Naive thymus-derived CD4-positive, alpha-beta T cell (primary cell): ENCODE measurements at regions not wholly inside any gene's neighbourhood (a gene's known extent, or its start where the extent isn't known, plus 50 kb on each side); places are given as distances from the start of the nearest gene placed in this dataset.
A peak's percentile ranks its signal among the peaks of the same experiment; 100 is the strongest.

Experiments
- ATAC-seq: fragments of 150-1000 bp; cut with Tn5 transposase; 2 replicates; pipeline ENCODE4 v1.10.0; 2021; ENCODE audit warnings: mild to moderate bottlenecking, moderate library complexity
- CTCF ChIA-PET: fragments of 350-600 bp; sonication (Branson Sonifier 250); formaldehyde crosslinking; loops from one replicate; lab custom pipeline; 2021; ENCODE audit warnings: antibody characterized with exemption; lab: Charles Lee
- POLR2A ChIA-PET: fragments of 350-600 bp; sonication (Branson Sonifier 250); formaldehyde crosslinking; loops from one replicate; lab custom pipeline; 2021; ENCODE audit warnings: antibody characterized with exemption, inconsistent platforms; lab: Charles Lee
- DNase-seq, 9 donors: peaks; one replicate each; pipeline versions ENCODE4 v3.0.0 to v3.0.0-alpha.2; 2020 to 2022; ENCODE audit warnings: mixed read lengths in 1 of 9
- H3K27ac ChIP-seq: one replicate; pipeline ENCODE4 v1.7.0; 2013; ENCODE audit warnings: mild to moderate bottlenecking, low read depth, low read length, moderate library complexity
- H3K27me3 ChIP-seq, 2 donors: one replicate each; pipeline ENCODE4 v1.7.0; 2013; ENCODE audit warnings: low read length in 2 of 2, mild to moderate bottlenecking in 2 of 2, moderate library complexity in 2 of 2; ENCODE audit not compliant: control insufficient read depth in 2 of 2, insufficient read depth in 2 of 2
- H3K36me3 ChIP-seq, 3 experiments: 1 replicate in 2 of 3; 2 replicates in 1 of 3; pipeline ENCODE4 v1.7.0; 2013; ENCODE audit warnings: low read length in 3 of 3, mild to moderate bottlenecking in 3 of 3, moderate library complexity in 1 of 3; ENCODE audit not compliant: insufficient read depth in 3 of 3, control insufficient read depth in 2 of 3
- H3K4me1 ChIP-seq, 2 donors: one replicate each; pipeline ENCODE4 v1.7.0; 2013; ENCODE audit warnings: low read length in 2 of 2, mild to moderate bottlenecking in 2 of 2, moderate library complexity in 1 of 2; ENCODE audit not compliant: control insufficient read depth in 2 of 2, insufficient read depth in 2 of 2
- H3K4me3 ChIP-seq: 2 replicates; pipeline ENCODE4 v1.7.0; 2013; ENCODE audit warnings: mild to moderate bottlenecking, low read length
- H3K9me3 ChIP-seq, 3 experiments: 1 replicate in 2 of 3; 2 replicates in 1 of 3; pipeline ENCODE4 v1.7.0; 2013; ENCODE audit warnings: low read length in 3 of 3; ENCODE audit not compliant: control insufficient read depth in 2 of 3
- H3K27ac Mint-ChIP-seq, 9 donors: one replicate each; pipeline ENCODE4 v1.8.0; 2020 to 2022; ENCODE audit warnings: mixed read lengths in 9 of 9, mild to moderate bottlenecking in 8 of 9, moderate library complexity in 5 of 9, inconsistent platforms in 2 of 9
- H3K27me3 Mint-ChIP-seq, 5 donors: one replicate each; pipeline ENCODE4 v1.8.0; 2021 to 2022; ENCODE audit warnings: mixed read lengths in 5 of 5, mild to moderate bottlenecking in 1 of 5
- H3K36me3 Mint-ChIP-seq, 5 donors: one replicate each; pipeline ENCODE4 v1.8.0; 2020 to 2022; ENCODE audit warnings: mixed read lengths in 5 of 5, mild to moderate bottlenecking in 3 of 5, inconsistent platforms in 1 of 5
- H3K4me1 Mint-ChIP-seq, 7 donors: one replicate each; pipeline ENCODE4 v1.8.0; 2020 to 2022; ENCODE audit warnings: mixed read lengths in 7 of 7, mild to moderate bottlenecking in 3 of 7, inconsistent platforms in 1 of 7
- H3K4me3 Mint-ChIP-seq, 10 donors: one replicate each; pipeline ENCODE4 v1.8.0; 2020 to 2022; ENCODE audit warnings: mild to moderate bottlenecking in 10 of 10, mixed read lengths in 10 of 10, moderate library complexity in 6 of 10, inconsistent platforms in 2 of 10
- H3K9me3 Mint-ChIP-seq, 11 donors: one replicate each; pipeline ENCODE4 v1.8.0; 2020 to 2022; ENCODE audit warnings: mixed read lengths in 11 of 11, mild to moderate bottlenecking in 4 of 11, inconsistent platforms in 1 of 11, moderate library complexity in 1 of 11
- intact Hi-C, 2 donors: fragments of 100-400 bp; cut with micrococcal nuclease; formaldehyde crosslinking; loops; one replicate each; pipeline ENCODE4 v1.15.1; 2023

DNA sequence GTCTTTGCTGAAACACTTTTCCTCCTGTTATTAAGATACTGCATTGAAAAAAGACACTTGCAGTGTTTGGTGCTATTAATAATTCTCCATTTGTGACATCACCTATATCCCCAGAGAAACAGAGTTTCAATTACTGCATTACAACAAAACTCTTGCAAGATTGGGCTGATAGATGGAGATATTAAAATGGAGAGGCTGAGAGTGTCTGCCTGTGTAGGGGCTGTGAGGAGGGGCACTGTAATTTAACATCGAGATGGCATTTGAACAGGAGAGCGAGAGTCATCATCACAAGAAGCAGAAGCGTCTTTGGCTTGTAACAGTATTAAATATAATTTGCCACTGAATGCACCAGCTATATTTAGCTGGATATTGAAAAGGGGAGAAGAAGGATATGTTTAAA lies 316.5 kb downstream of the CDH26 start:
- no peak overlapping the region for H3K4me3 Mint-ChIP-seq
- ChIA-PET CTCF (interaction anchor here (0.9 kb wide), 1 partner anchor 12 kb away, joined by 3 read pairs; no protein-coding TSS in a partner anchor), POLR2A (no interaction called here)

DNA sequence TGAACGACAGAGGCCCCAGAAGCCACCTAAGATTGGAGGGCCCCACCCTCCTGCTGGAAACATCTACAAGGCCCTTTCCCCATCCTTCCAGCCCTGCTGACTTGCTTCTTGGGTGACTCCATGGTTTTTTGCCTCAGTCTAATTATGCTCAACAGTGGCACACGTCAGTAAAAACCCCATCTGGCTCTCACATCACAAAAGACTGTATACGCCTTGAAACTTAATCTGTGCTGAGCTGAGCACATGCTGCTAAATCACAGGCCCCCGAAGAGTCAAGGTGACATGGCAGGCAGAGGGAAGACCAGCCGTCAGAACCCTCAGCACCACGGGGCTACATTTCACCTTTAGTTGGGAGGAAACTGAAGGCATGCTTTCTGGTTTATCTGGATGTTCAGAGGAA lies 323.1 kb downstream of the CDH26 start:
- Mint-ChIP-seq H3K36me3 (peaks cover 0 to 6% (median 3%) of the 10 kb centered on the region in 5 donors), H3K4me3 (no peak overlapping the region), H3K27me3 (peaks cover 0 to 19% (median 0%) of the 10 kb centered on the region in 5 donors), H3K4me1 (no peaks in the 10 kb centered on the region), H3K9me3 (peaks cover 3 to 21% (median 7%) of the 10 kb centered on the region in 11 donors), H3K27ac (no peak overlapping the region)
- DNase-seq (no peak), ATAC-seq (no peak)
- H3K27me3 ChIP-seq: no peaks in the 10 kb centered on the region
- no peaks in the 10 kb centered on the region for H3K9me3 ChIP-seq
- no peak overlapping the region for H3K4me3 ChIP-seq
- POLR2A ChIA-PET: no interaction called here
- H3K4me1 ChIP-seq: no peaks in the 10 kb centered on the region
- intact Hi-C loops: no loop called here
- H3K27ac ChIP-seq: no peak overlapping the region
- no peaks in the 10 kb centered on the region for H3K36me3 ChIP-seq
- CTCF ChIA-PET: no interaction called here

More for the DNA sequence above, 316.5 kb downstream of the CDH26 start:
- no peak overlapping the region for H3K4me3 ChIP-seq
- peaks cover 0 to 38% (median 2%) of the 10 kb centered on the region in 5 donors for H3K27me3 Mint-ChIP-seq
- peaks cover 0 to 5% of the 10 kb centered on the region in 2 donors for H3K4me1 ChIP-seq
- no peaks in the 10 kb centered on the region for H3K9me3 Mint-ChIP-seq
- intact Hi-C loops: no loop called here
- DNase-seq (no peak), ATAC-seq (no peak)
- no peaks in the 10 kb centered on the region for H3K27me3 ChIP-seq
- no peak overlapping the region for H3K27ac ChIP-seq
- H3K27ac Mint-ChIP-seq: no peak overlapping the region
- H3K4me1 Mint-ChIP-seq: peaks cover 0 to 18% (median 2%) of the 10 kb centered on the region in 7 donors
- H3K9me3 ChIP-seq: no peaks in the 10 kb centered on the region
- no peaks in the 10 kb centered on the region for H3K36me3 ChIP-seq
- H3K36me3 Mint-ChIP-seq: no peaks in the 10 kb centered on the region

GRCh38 chr20:60283281-60283680 lies 325.1 kb downstream of the CDH26 start:
- ChIA-PET CTCF (no interaction called here), POLR2A (no interaction called here)
- Histone ChIP-seq H3K4me1 (no peaks in the 10 kb centered on the region), H3K9me3 (peaks cover 0 to 5% (median 0%) of the 10 kb centered on the region in 3 experiments), H3K27me3 (no peaks in the 10 kb centered on the region), H3K36me3 (no peaks in the 10 kb centered on the region), H3K4me3 (no peak overlapping the region), H3K27ac (no peak overlapping the region)
- peaks cover 0 to 10% (median 0%) of the 10 kb centered on the region in 5 donors for H3K27me3 Mint-ChIP-seq
- no peaks in the 10 kb centered on the region for H3K4me1 Mint-ChIP-seq
- intact Hi-C loops: no loop called here
- peaks cover 0 to 9% (median 3%) of the 10 kb centered on the region in 5 donors for H3K36me3 Mint-ChIP-seq
- H3K4me3 Mint-ChIP-seq: no peak overlapping the region
- DNase-seq: no peak
- ATAC-seq: no peak
- no peak overlapping the region for H3K27ac Mint-ChIP-seq
- peaks cover 4 to 28% (median 12%) of the 10 kb centered on the region in 11 donors for H3K9me3 Mint-ChIP-seq

DNA sequence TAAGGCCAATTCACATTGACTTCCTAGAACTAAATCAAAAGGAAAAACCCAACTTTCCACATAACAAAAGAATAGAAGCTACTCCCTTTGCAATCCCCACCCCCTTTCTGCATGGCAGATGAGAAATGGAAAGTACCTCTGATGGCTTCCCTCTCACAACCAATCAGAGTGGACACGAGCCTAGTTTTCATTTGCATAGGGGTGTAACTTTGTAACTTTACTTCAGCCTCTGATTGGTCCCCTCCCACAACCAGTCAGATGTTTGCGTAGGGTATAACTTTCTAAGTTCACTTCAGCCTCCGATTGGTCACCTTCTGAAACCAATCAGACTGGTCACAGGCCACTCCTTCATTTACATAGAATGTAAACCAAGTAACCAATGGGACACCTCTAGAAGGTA lies 328.5 kb downstream of the CDH26 start:
- ChIA-PET CTCF (no interaction called here), POLR2A (no interaction called here)
- no peaks in the 10 kb centered on the region for H3K27me3 ChIP-seq
- peaks cover 12 to 58% (median 30%) of the 10 kb centered on the region in 11 donors for H3K9me3 Mint-ChIP-seq
- no peaks in the 10 kb centered on the region for H3K4me1 ChIP-seq
- no peaks in the 10 kb centered on the region for H3K36me3 ChIP-seq
- H3K9me3 ChIP-seq: peaks cover 0 to 19% (median 6%) of the 10 kb centered on the region in 3 experiments
- no peak overlapping the region for H3K4me3 Mint-ChIP-seq
- intact Hi-C loops: no loop called here
- H3K27ac ChIP-seq: no peak overlapping the region
- peaks cover 0 to 5% (median 0%) of the 10 kb centered on the region in 5 donors for H3K27me3 Mint-ChIP-seq
- peaks cover 0 to 1% (median 0%) of the 10 kb centered on the region in 7 donors for H3K4me1 Mint-ChIP-seq
- no peak overlapping the region for H3K27ac Mint-ChIP-seq
- ATAC-seq (no peak), DNase-seq (no peak)
- peaks cover 6 to 21% (median 11%) of the 10 kb centered on the region in 5 donors for H3K36me3 Mint-ChIP-seq
- no peak overlapping the region for H3K4me3 ChIP-seq

GRCh38 chr20:60288945-60289344 lies 330.7 kb downstream of the CDH26 start:
- H3K4me1 Mint-ChIP-seq: peaks cover 0 to 6% (median 0%) of the 10 kb centered on the region in 7 donors
- intact Hi-C loops: no loop called here
- no peaks in the 10 kb centered on the region for H3K36me3 ChIP-seq
- DNase-seq (no peak), ATAC-seq (no peak)
- CTCF ChIA-PET: no interaction called here
- POLR2A ChIA-PET: no interaction called here
- no peak overlapping the region for H3K4me3 ChIP-seq
- peaks cover 5 to 22% (median 15%) of the 10 kb centered on the region in 5 donors for H3K36me3 Mint-ChIP-seq
- no peak overlapping the region for H3K27ac Mint-ChIP-seq
- H3K27ac ChIP-seq: no peak overlapping the region
- H3K27me3 ChIP-seq: no peaks in the 10 kb centered on the region
- H3K4me1 ChIP-seq: no peaks in the 10 kb centered on the region
- H3K4me3 Mint-ChIP-seq: no peak overlapping the region
- peaks cover 0 to 19% (median 6%) of the 10 kb centered on the region in 3 experiments for H3K9me3 ChIP-seq
- H3K27me3 Mint-ChIP-seq: peaks cover 0 to under 1% (median 0%) of the 10 kb centered on the region in 5 donors
- peaks cover 6 to 52% (median 26%) of the 10 kb centered on the region in 11 donors for H3K9me3 Mint-ChIP-seq

- CTCF ChIA-PET: no interaction called here
- Histone ChIP-seq H3K36me3 (no peaks in the 10 kb centered on the region), H3K27ac (no peak overlapping the region), H3K4me3 (no peak overlapping the region), H3K27me3 (no peaks in the 10 kb centered on the region), H3K9me3 (peaks cover 0 to 19% (median 6%) of the 10 kb centered on the region in 3 experiments), H3K4me1 (no peaks in the 10 kb centered on the region)
- ATAC-seq (no peak), DNase-seq (no peak)
- POLR2A ChIA-PET: no interaction called here
- intact Hi-C loops: no loop called here
- Mint-ChIP-seq H3K4me3 (no peak overlapping the region), H3K9me3 (peaks cover 6 to 44% (median 23%) of the 10 kb centered on the region in 11 donors), H3K4me1 (peaks cover 0 to 9% (median 6%) of the 10 kb centered on the region in 7 donors), H3K36me3 (peaks cover 0 to 22% (median 17%) of the 10 kb centered on the region in 5 donors), H3K27ac (peak overlapping the region in 1 of 9 donors; percentile 65), H3K27me3 (peaks cover 0 to 20% (median 0%) of the 10 kb centered on the region in 5 donors)
These were observed 333.8 kb downstream of the CDH26 start for GRCh38 chr20:60292001-60292520.

GRCh38 chr20:60294632-60295031 lies 336.4 kb downstream of the CDH26 start:
- DNase-seq: peak in 1 of 9 donors; percentile 4
- Histone ChIP-seq H3K9me3 (peaks cover 0 to 5% (median 4%) of the 10 kb centered on the region in 3 experiments), H3K4me1 (no peaks in the 10 kb centered on the region), H3K4me3 (no peak overlapping the region), H3K36me3 (no peaks in the 10 kb centered on the region), H3K27me3 (no peaks in the 10 kb centered on the region), H3K27ac (no peak overlapping the region)
- ATAC-seq: no peak
- peaks cover 6 to 29% (median 16%) of the 10 kb centered on the region in 11 donors for H3K9me3 Mint-ChIP-seq
- H3K27ac Mint-ChIP-seq: peak overlapping the region in 1 of 9 donors; percentile 5
- intact Hi-C loops: no loop called here
- ChIA-PET POLR2A (no interaction called here), CTCF (no interaction called here)
- H3K36me3 Mint-ChIP-seq: peaks cover 0 to 19% (median 13%) of the 10 kb centered on the region in 5 donors
- peak overlapping the region in 1 of 10 donors; percentile 32 for H3K4me3 Mint-ChIP-seq
- H3K4me1 Mint-ChIP-seq: peaks cover 0 to 9% (median 6%) of the 10 kb centered on the region in 7 donors
- H3K27me3 Mint-ChIP-seq: peaks cover 0 to 34% (median 0%) of the 10 kb centered on the region in 5 donors
